ENCODE measurements at regions not wholly inside any gene's neighbourhood (a gene's known extent, or its start where the extent isn't known, plus 50 kb on each side); places are given as distances from the start of the nearest gene placed in this dataset.
"Not testable (repeated sequence)": the region's sequence is repeated elsewhere in the genome, so short reads cannot be mapped to it uniquely, and the experiment has no call there.

DNA sequence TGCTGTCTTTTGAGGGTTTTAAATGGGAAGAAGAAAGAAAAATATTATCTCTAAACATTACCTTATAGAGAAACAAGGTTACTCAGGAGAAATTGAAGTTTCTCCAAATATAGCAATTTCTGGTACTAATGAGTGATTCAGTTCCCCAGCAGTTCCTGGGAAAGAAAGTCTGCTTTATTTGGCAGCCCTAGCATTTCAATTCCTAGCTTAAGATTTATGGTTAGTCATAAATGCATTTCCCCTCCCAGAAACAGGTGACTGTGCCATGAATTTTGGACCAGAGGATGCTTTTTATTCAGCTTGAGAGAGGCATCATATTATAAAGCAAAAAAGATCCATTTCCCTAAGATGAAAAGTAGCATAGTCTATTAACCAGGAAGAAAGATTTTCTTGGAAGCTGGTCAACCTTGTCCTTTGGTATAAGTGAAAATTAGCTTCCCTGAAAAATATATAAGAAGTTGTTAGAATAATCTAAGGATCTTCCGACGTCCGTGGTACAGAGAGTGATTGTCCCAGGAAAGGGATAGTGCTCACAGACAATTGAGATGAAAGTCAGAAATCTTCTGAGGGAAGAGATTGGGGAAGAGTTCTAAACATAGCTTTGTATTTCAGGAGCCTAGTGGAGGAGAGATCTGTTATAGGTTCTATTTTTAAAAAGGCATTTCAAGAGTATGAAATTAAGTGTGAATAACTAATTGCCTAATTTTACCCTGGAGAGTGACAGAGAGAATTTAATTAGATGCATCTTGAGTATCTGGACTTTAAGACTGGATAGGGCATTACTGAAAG lies 164.9 kb downstream of the ESM1 start:
- no peak for DNase-seq

DNA sequence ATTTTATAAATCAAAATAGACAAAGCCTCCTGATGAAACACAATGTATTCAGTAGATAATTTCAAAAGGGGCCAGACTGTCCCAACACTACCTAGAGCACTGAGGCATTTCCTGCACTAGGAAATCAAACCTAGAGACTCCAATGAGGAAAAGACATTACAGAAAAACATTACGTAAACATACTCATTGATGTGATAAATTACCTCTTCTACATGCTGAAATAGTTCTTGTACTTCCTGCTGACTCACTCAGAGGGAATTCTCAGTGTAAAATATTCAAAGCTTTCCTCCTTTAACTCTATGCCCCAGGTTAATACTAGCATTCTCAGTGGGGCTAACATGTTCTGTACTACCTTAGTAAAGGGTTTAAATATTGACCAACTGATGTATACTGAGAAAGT lies 178.0 kb downstream of the ESM1 start:
- DNase-seq, result no peak

DNA sequence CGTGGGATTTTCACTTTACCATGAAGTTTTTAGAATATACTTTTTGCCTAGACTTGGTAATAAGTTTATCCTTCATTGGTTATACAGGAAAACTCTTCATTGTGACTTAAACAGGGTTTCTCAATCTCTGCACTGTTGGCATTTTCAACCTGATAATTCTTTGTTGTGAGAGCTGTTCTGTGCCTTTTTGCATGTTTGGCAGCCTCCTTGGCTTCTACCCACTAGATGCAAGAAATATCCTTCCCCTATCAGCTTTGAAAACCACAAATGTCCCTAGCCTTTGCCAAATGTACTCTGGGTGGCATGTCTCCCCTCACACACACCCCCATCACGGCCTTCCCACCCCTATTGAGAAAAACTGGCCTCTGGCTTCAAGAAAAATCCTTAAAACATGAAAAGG lies 180.9 kb downstream of the ESM1 start:
- no peak for DNase-seq

DNA sequence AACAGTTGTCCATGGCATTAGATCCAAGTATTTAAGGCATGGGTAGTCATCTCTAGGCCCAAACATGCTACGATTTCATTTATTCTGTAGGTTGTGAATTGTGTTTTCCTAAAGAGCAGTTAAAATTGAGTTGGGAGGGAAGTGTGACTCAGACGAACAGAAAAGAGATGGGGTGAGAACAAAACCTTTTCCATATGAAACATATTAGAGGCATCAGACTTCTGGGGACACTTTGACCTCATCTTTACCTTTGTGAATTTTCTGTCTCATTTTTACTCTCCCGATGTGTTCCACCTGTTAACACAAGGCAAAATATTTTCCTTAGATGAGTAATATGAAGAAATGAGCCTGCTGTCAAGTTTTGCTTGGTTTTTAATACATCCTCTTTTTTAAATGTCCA lies 181.3 kb downstream of the ESM1 start:
- no peak for DNase-seq

DNA sequence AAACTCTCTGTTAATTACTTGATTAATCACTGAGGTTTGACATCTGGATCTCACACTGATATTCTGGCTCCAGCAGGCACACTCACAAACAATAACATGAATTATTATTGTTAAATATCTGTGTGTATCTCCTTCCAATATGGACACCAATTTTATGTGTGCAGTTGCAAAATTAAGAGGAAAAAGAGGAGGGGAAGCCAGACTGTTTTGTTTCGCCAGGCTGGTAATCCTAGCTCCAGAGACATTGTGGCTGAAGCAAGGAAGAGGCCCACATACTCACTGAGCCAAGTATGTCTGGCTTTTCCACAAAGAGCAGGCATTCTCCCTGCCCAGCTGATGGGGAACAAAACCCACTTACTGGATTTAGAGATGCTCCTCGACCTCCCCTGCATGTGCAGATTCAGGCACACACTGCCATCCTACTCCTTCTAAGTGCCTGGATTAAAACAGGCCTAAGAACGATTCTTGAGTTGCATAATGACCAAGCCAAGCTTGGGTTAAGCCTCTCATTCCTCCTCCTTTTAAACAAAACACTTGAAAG lies 181.9 kb downstream of the ESM1 start:
- DNase-seq, result peak; percentile 78

DNA sequence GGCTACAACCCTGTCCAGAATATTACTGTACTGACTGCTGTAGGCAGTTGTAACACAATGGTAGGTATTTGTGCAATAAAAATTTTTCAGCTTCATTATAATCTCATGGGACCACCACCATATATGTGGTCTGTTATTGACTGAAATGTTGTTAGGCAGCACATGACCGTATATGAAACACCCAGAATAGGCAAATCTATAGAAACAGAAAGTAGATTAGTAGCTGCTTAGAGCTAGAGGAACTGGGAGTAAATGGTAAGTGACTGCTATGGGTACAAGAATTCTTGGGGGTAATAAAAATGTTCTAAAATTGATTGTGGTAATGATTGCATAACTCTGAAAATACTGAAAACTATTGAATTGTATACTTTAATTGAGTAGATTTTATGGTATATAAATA lies 185.7 kb downstream of the ESM1 start:
- no peak for DNase-seq

DNA sequence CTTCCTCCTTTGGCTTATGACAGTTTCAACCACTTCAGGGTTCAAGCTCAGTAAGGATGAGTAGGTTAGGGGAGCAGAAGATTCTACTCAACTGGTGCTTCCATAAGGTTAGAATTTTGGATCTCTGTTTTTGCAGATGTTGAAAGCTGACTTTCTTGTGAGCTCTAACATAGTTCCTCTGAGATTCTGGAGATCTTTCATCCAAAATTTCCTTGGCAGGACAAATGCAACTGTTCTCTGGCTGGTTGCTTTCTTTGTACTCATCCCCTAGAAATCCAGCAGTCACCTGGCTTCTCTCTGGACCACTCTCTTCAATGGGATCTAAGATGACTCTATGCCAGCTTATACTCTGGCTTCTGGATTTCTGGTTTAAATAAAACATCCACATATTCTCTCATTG lies 189.6 kb downstream of the ESM1 start:
- DNase-seq, result no peak

DNA sequence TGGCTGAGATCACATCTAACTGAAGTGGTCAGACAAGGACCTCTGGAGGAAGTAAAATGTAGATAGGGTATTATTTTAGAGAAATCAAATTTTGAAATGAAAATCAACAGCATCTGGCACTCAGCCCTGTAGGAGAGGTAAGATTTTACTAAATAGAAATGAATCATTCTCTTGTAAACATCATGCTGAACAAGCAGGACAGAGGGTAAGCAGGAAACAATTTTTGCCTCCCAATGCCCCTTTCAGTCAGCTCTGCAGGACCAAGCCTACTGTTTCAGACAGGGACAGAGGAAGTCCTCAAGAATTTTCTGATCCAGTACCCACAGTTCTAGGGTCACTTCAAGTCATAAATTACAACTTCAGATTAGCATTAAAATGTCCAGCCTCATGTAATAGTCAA lies 190.1 kb downstream of the ESM1 start:
- no peak for DNase-seq

DNA sequence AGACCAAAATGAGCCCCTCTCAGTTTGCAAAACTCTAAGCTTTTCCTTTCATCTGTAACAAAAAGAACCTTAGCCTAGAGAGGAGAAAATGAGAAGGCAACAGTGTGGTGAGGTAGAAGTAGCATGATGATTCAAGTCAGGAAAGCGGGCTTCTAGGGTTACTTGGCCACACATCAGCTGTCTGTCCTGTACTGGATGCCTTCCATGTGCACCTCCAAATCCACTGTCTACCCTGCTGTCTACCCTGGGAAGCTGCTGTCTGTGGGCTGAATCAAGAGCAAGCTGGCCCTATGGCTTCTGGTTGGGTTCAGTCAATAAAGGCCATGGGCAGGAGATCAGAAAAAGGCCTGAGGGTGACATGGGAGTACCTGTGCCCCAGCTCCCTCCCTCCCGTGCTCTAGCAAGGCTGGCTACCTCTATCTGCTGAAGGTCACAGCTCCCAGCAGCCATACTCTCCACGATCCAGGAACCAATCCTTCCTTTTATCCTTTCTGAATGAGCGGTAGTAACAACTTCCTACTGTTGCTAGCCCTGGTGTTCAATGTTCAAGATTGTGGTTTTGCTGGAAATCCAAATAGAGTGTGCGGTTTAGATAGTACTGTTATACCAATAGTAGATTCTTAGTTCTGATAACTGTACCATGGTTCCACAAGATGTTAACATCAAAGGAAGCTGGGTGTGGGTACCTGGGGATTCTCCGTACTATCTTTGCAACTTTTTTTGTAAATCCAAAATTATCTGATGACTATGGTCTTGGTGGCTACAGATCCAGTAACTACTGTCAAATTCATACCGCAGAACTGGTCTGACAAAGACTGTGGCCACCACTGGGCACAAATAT lies 191.0 kb downstream of the ESM1 start:
- DNase-seq, result no peak

DNA sequence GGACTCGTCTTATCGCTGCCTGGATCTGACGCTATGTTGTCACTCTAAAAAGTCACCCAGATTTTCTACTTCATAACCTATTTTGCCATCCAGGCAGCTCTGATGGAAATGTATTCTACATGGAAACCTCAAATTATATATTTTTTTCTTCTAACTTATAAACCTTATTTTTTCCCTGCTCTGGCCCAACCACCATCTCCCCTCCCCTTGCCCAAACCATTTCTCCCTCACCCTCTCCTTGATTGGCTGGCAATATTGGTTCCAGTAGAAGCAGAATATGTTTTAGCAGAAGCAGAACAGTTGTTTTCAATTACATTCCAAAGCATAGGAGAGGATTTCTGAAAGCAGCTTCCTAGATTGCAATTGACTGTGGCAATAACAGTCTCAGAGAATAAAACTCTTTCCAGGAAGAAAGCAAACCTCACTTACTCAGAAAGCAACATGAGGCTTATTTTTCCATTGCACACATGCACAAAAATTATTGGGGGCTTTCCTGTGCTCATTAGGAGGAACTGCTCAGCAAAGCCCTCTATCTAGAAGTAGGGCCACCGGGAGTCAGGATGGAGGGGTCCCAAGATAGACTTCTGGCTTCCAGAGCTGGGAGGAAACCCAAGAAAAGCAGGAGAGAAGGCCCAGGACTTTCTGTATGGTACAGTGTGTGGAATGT lies 191.8 kb downstream of the ESM1 start:
- peak; percentile 93 for DNase-seq

DNA sequence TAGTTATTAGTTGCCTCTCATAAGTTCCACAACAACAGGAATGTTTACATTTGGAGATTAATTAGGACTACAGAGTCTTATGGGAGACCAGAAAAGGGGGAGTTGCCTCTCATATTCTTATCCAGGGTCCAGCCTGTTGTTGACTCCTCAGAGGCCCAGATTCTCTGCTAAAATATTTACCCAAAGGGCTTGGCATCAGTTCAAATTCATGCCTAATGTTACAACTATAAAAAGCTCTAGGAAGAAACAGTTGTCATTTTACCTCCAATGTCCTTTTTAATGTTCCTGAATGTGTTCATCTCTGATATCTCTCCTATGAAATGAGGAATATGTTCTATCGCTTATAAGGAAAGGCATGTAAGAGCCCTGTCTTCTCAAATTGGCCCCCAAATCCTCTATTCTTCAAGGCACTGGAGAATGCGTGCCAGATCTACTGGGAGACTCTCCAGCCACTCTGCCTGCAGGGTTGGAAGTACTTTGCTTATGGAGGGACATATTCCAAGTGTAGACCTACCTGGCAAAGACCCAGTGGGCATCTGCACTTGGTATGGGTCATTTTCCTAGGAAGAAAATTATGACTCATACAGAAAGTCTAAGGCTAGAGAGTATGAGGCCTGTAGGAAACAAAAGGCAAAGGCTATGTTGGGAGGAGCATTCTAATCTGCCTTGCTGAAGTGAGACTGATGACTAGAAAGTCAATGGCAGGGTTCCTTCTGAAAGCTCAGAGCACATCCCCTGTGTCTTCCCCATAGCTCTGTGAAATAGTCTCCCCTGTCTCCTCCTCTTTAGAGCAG lies 192.6 kb downstream of the ESM1 start:
- no peak for DNase-seq

DNA sequence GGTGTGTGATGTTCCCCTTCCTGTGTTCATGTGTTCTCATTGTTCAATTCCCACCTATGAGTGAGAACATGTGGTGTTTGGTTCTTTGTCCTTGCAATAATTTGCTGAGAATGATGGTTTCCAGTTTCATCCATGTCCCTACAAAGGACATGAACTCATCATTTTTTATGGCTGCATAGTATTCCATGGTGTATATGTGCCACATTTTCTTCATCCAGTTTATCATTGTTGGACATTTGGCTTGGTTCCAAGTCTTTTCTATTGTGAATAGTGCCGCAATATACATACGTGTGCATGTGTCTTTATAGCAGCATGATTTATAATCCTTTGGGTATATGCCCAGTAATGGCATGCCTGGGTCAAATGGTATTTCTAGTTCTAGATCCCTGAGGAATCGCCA lies 197.5 kb downstream of the ESM1 start:
- DNase-seq, result not testable (repeated sequence)

DNA sequence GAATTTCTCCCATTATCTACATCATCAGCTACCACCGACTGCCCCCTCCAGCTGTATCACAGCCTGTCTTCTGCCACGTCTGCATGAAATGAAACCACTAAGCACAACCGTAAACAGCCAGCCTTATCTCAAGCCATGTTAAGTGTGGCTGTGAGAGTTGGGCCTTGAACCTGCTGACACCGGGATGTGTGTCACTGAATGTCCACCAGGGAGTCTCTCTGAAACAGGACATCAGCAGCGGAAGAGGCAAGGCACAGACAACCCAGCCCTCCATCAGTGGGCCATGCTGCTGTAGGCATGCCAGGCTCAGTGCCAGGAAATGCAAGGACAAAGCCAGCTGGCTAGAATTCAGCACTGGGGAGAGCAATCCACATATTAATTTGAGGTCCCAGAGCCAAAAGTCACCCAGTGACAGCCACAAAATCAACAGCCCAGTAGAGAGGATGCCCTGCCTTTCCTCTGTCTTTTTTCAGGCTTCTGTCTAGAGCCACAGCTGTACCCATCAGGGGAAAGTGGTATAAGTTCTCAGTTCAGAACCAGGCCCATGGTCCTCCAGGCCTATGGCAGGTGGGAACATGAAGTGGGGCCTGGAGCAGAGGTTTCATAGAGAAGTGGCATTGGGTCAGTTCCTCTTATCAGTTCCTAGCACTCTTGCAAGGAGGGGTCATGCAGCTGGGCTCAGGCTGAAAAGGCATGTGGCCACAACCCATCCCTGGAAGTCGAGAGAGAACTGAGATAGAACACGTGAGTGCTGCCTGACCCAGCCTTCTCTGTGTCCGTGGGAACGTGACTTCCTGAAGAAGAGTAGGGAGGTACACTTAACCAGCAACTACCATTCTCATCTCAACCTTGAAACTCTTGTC lies 199.4 kb downstream of the ESM1 start:
- no peak for DNase-seq

DNA sequence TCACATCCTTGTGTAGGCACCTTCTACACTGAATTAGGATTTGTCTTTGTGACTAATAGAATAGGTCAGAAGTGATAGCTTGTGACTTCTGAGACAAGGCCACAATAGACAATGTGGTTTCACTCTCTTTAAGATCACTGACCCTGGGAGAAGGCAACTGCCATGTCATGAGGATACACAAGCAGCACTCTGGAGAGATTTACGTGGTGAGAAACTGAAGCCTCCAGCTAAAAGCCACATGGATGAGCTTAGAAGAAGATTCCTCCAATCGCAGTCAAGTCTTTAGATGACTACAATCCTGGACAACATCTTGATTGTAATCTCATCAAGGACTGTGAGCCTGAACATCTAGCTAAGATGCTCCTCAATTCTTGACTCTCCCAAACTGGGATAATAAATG lies 206.6 kb downstream of the ESM1 start:
- no peak for DNase-seq

DNA sequence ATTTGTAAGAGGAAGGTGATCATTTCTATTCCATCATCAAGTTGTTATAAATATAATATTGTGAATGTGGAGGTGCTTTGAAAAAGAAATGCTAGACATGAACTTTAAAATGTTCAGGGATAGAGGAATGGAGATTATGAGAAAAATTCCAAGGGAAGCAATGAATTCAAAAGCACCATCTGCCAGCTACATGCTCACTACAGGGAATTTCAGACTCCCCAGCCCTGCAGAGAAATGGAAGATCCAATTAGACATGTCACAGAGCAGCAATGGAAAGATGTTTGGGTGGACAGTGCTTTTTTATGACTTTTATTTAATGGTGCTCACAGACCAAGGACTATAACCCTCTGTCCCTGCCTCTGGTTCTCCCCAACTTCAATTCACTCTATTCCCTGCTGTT lies 209.7 kb downstream of the ESM1 start:
- DNase-seq, result no peak

DNA sequence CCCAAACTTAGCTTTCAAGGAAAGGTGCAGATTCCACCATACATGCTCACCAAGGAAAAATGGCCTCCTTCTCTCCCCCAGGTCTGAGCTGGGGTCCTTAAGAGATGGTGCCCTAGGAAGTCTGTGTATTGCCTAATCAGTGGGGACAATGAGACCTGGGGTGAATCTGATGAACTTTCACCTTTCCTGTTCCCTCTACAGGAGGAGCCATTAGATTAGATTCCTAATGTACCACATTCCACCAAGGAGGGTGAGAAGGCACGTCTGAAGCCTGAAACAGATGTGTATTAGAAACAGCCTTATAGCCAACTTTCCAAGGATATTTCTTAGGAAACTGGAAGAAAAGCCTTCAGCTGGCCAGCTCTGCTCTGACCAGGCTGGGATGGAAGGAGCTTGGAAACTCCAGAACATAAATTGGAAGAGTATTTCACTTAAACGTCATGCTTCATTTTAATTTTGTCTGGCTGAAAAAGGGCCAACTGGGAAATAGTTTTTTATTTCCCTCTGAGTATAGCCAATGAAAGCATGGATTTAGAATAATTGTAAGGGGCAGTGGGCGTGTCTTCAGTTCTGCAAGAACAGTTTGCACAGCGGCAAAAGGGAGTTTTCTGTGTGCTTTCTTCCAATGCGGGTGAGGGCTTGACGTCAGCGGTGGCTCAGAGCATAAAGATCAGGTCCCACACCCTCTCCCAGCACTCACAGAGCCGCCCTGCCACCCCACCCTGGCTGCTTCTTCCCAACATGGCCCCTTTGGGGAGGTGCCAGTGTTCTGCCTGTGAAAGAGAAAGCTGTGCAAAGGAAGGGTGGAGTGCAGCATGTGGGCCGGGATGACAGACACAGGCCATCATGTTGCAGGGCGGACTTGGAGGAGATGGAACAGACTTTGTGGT lies 210.9 kb downstream of the ESM1 start:
- peak; percentile 60 for DNase-seq

DNA sequence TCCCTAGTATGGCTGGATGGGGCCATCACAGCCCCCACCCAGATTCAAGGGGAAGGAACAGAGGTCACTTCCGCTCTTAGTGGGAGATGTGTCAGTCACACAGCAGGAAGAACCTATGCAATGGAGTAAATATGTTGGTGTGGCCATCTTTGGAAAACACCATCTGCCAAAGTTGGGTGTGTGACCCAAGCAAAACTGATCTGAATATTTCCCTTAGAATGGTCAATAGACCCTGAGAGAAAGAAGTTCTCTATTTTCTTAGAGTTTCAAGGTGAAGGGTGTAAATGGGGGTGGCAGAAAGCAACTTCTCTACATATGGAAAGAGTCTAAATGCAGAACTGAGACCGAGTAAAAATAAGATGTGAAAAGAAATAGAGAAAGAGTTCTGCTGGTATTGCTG lies 212.7 kb downstream of the ESM1 start:
- DNase-seq, result no peak

DNA sequence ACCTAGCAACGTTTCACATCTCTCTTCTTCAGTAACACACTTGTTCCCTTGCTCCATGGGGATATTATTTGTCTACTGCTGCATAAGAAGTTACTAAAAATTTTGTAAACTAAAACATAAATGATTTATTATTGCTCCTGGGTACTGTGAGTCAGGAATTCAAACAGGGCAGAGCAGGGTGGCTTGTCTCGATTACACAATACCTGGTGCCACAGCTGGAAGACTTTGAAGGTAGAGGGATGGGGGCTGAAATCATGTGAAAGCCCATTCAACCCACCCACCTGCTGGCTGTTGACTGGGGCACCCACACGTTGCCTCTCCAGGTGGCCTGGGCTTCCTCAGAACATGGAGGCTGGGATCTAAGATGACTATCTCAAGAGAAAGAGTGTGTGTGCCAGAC lies 213.2 kb downstream of the ESM1 start:
- no peak for DNase-seq

DNA sequence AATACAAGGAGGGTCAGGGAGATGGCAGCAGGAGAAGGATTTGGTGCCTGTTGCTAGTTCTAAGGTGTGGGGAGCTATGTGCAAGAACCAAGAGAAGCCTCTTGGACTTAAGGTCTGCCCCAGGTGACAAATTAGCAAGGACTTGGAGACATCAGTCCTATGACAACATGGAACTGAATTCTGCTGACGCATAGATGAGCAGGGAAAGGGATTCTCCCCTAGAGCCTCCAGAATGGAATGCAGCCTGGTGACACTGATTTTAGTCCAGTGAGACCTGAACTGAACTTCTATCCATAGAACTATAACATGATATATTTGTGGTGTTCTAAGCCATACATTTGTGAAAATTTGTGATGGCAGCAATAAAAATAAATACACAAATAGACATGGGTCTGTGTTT lies 215.6 kb downstream of the ESM1 start:
- no peak for DNase-seq

DNA sequence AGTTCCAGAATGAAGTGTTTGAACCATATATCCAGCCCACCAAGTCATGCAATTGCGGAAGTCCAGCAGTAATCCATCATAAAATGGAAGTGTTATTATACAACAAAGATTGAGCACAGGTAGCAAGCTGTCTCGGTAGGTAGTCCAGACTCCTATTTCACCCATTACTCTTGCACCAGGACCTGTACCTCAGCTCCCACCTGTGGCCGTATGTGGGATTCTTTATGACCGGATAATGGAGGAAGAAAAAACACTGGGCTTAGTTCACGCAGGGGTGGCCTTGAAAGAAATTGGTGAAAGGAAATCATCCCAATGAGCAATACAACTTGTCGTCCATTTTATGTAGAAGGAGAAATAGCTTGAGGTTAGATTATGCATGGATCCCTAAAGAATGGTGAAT lies 216.3 kb downstream of the ESM1 start:
- no peak for DNase-seq
